ENCODE measurements at regions not wholly inside any gene's neighbourhood (a gene's known extent, or its start where the extent isn't known, plus 50 kb on each side); places are given as distances from the start of the nearest gene placed in this dataset.

DNA sequence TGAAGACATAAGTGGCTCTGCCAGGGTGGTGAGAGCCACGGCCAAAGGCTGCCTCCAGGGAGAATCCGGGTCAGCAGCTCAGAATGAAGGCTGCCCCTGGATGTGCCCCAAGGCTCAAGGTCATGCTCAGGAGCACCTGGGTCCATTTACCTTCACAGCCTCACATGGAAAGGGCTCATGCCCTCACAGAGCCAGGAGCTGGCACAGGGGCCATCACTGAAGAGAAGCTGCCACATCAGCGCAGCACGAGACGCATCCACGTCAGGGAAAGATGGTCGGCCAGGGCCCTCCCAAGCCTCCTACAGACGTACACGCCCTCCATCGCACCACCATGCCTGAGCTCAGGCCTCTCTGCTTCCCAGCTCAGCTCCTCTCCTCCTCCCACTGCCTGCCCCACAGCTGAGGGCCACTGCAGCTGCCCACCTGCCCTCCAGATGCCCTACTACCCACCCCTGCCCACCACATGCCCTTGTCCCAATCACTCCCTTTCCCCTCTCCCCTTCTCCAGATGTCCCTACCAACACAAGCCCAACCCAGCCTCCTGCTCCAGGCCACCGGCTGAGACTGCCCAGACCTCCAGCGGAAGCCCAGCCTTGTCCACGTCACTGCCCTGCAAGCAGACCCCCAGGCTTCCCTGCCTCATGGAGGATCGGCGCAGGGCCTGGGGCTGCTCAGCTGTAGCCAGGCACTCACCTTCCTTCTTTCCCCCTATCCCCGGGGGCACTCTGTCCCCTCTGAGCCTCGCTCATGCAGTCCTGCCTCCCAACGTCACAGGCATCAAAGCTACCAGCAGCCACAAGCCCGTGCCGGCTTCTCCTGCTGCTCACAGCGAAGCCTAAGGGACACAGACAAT is 144.1 kb downstream of the SHANK2 start:
- no peak overlapping the region for H3K27ac ChIP-seq (ENCODE audit: extremely low read depth, low read depth, low read length)
- intact Hi-C loops (cut with micrococcal nuclease) = no loop called here
- H3K9me1 ChIP-seq (ENCODE audit: control insufficient read depth, insufficient read depth, low read length) = no peaks in the 10 kb centered on the region
- in situ Hi-C loops (cut with MboI) = no loop called here
- TF ChIP-seq BRCA1 (IDR thresholded peaks at IDR 0.05) (no peak), BRCA1 (CRISPR knock-in tag; IDR thresholded peaks at IDR 0.05) (no peak), FOXK2 (conservative IDR thresholded peaks at IDR 0.05 in 1 of 2, IDR thresholded peaks at IDR 0.05 in 1 of 2; ENCODE audit: low read depth in 2 of 2) (no peak), SRSF9 (IDR thresholded peaks at IDR 0.05; ENCODE audit: borderline replicate concordance, low read depth, low read length) (no peak), FOXM1 (IDR thresholded peaks at IDR 0.05; ENCODE audit: low read depth) (no peak), FOXM1 (CRISPR knock-in tag; IDR thresholded peaks at IDR 0.05; ENCODE audit: low read depth) (no peak), TEAD4 (IDR thresholded peaks at IDR 0.05; ENCODE audit: low read length) (no peak), TEAD4 (CRISPR knock-in tag; IDR thresholded peaks at IDR 0.05; ENCODE audit: borderline replicate concordance) (no peak), TBP (optimal IDR thresholded peaks at IDR 0.05; ENCODE audit: low read depth, low read length) (no peak), POLR2G (IDR thresholded peaks at IDR 0.05; ENCODE audit: low read depth, low read length) (no peak), STAT5B (CRISPR knock-in tag; IDR thresholded peaks at IDR 0.05) (no peak), PTTG1 (tag; IDR thresholded peaks at IDR 0.05; ENCODE audit: low read depth) (no peak), ZNF134 (CRISPR knock-in tag; conservative IDR thresholded peaks at IDR 0.05) (no peak), ESRRA (IDR thresholded peaks at IDR 0.05; ENCODE audit: borderline replicate concordance, low read depth) (no peak), RAD51 (IDR thresholded peaks at IDR 0.05; ENCODE audit: borderline replicate concordance, low read depth) (no peak), ELF4 (CRISPR knock-in tag; IDR thresholded peaks at IDR 0.05) (no peak), ZNF24 (IDR thresholded peaks at IDR 0.05) (no peak), CCNT2 (IDR thresholded peaks at IDR 0.05; ENCODE audit: borderline replicate concordance, extremely low read depth, insufficient read length, low read depth, low read length) (no peak), HDAC1 (IDR thresholded peaks at IDR 0.05) (no peak)
- TF ChIP-seq, protein P1, sequence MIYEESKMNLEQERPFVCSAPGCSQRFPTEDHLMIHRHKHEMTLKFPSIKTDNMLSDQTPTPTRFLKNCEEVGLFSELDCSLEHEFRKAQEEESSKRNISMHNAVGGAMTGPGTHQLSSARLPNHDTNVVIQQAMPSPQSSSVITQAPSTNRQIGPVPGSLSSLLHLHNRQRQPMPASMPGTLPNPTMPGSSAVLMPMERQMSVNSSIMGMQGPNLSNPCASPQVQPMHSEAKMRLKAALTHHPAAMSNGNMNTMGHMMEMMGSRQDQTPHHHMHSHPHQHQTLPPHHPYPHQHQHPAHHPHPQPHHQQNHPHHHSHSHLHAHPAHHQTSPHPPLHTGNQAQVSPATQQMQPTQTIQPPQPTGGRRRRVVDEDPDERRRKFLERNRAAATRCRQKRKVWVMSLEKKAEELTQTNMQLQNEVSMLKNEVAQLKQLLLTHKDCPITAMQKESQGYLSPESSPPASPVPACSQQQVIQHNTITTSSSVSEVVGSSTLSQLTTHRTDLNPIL (CRISPR knock-in tag; IDR thresholded peaks at IDR 0.05) = no peak
- TF ChIP-seq, protein P2, sequence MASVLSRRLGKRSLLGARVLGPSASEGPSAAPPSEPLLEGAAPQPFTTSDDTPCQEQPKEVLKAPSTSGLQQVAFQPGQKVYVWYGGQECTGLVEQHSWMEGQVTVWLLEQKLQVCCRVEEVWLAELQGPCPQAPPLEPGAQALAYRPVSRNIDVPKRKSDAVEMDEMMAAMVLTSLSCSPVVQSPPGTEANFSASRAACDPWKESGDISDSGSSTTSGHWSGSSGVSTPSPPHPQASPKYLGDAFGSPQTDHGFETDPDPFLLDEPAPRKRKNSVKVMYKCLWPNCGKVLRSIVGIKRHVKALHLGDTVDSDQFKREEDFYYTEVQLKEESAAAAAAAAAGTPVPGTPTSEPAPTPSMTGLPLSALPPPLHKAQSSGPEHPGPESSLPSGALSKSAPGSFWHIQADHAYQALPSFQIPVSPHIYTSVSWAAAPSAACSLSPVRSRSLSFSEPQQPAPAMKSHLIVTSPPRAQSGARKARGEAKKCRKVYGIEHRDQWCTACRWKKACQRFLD (CRISPR knock-in tag; IDR thresholded peaks at IDR 0.05) = no peak
- DNase-seq (ENCODE audit: extremely low read depth in 1 of 4, low spot score in 3 of 4) = no peak
- no peak for ATAC-seq
- CTCF ChIA-PET (ENCODE audit: low intra/inter-chr PET ratio) = no interaction called here
- H3K9ac ChIP-seq (ENCODE audit: insufficient read depth in 1 of 2, low read depth in 2 of 2, low read length in 2 of 2) = no peak overlapping the region
- no TSS peak for BruUV-seq (replicated peaks)
- no peaks in the 10 kb centered on the region for H3K79me2 ChIP-seq (ENCODE audit: control insufficient read depth, insufficient read depth, low read length)
- H3K4me1 ChIP-seq (replicated peaks in 1 of 2; ENCODE audit: control insufficient read depth in 2 of 2, insufficient read depth in 2 of 2, low read length in 2 of 2) = no peaks in the 10 kb centered on the region
- H4K20me1 ChIP-seq (replicated peaks; ENCODE audit: control insufficient read depth, insufficient read depth, low read length) = no peaks in the 10 kb centered on the region; the same call in none of the 2 replicates
- no peak overlapping the region for H3K4me2 ChIP-seq (ENCODE audit: insufficient read depth, low read length)
- H3K36me3 ChIP-seq (ENCODE audit: control insufficient read depth, insufficient read depth, low read length) = no peaks in the 10 kb centered on the region
- no peak overlapping the region for H3K4me3 ChIP-seq
- H2AFZ ChIP-seq (ENCODE audit: low read depth, low read length) = no peak overlapping the region
- POLR2A ChIA-PET = no interaction called here
- 1% methylated on average over 21 of the region's 21 CpGs for WGBS (ENCODE audit: insufficient coverage, low coverage, missing lambda C conversion rate)
- peaks cover 20 to 74% of the 10 kb centered on the region in 2 experiments for H3K27me3 ChIP-seq (ENCODE audit: control insufficient read depth in 2 of 2, insufficient read depth in 2 of 2, low read length in 2 of 2)
- no peak for FAIRE-seq
- no peaks in the 10 kb centered on the region for H3K9me3 ChIP-seq (replicated peaks; ENCODE audit: control insufficient read depth, insufficient read depth, low read depth, low read length)
